Karpas-422 (cell line): ENCODE measurements at regions not wholly inside any gene's neighbourhood (a gene's known extent, or its start where the extent isn't known, plus 50 kb on each side); places are given as distances from the start of the nearest gene placed in this dataset.
"Not testable (repeated sequence)": the region's sequence is repeated elsewhere in the genome, so short reads cannot be mapped to it uniquely, and the experiment has no call there.

Experiments
- DNase-seq: peaks from one replicate; pipeline ENCODE4 v3.0.0-alpha.2; 2015
- H2AFZ ChIP-seq: fragments of 200-600 bp; sonication (generic); 2 replicates; pipeline ENCODE4 v1.6.1; 2014; ENCODE audit warnings: antibody characterized with exemption, low read length, mixed read lengths
- H3K27ac ChIP-seq: fragments of 200-600 bp; sonication (generic); 2 replicates; pipeline ENCODE4 v1.5.1; 2014; ENCODE audit warnings: mild to moderate bottlenecking, low read length, moderate library complexity
- H3K27me3 ChIP-seq: fragments of 200-600 bp; sonication (generic); 2 replicates; pipeline ENCODE4 v1.6.1; 2014; ENCODE audit warnings: low read length, mixed read lengths
- H3K36me3 ChIP-seq: fragments of 200-600 bp; sonication (generic); 2 replicates; pipeline ENCODE4 v1.6.1; 2014; ENCODE audit warnings: low read length, mixed read lengths; ENCODE audit not compliant: insufficient read depth
- H3K4me1 ChIP-seq: fragments of 200-600 bp; sonication (generic); 2 replicates; pipeline ENCODE4 v1.6.1; 2014; ENCODE audit warnings: mild to moderate bottlenecking, low read length, mixed read lengths
- H3K4me2 ChIP-seq: fragments of 200-600 bp; sonication (generic); 2 replicates; pipeline ENCODE4 v1.6.1; 2014; ENCODE audit warnings: low read length, low read depth, mild to moderate bottlenecking; ENCODE audit not compliant: poor library complexity, severe bottlenecking
- H3K4me3 ChIP-seq: fragments of 200-600 bp; sonication (generic); 2 replicates; pipeline ENCODE4 v1.5.1; 2014; ENCODE audit warnings: mild to moderate bottlenecking, antibody characterized with exemption, low read length, mixed read lengths
- H3K79me2 ChIP-seq: fragments of 200-600 bp; sonication (generic); 2 replicates; pipeline ENCODE4 v1.6.1; 2014; ENCODE audit warnings: mild to moderate bottlenecking, low read length, mixed read lengths
- H3K9ac ChIP-seq: fragments of 200-600 bp; sonication (generic); 2 replicates; pipeline ENCODE4 v1.6.0; 2014; ENCODE audit warnings: low read length
- H3K9me2 ChIP-seq: fragments of 200-600 bp; sonication (generic), shearing (Covaris generic); replicated peaks from 2 replicates; pipeline ENCODE4 v1.6.0; 2014; ENCODE audit warnings: mild to moderate bottlenecking, low read length, moderate library complexity; ENCODE audit not compliant: insufficient read depth
- H3K9me3 ChIP-seq: fragments of 300-700, 200-600 bp; sonication (generic); 2 replicates; pipeline ENCODE4 v1.6.1; 2014; ENCODE audit warnings: low read length, mixed read lengths
- H4K20me1 ChIP-seq: fragments of 200-600 bp; sonication (generic); 2 replicates; pipeline ENCODE4 v1.6.1; 2014; ENCODE audit warnings: mild to moderate bottlenecking, antibody characterized with exemption, low read length, low read depth; ENCODE audit not compliant: insufficient read depth

GRCh38 chr14:106509807-106510206 lies 983.4 kb downstream of the TMEM121 start:
- no peaks in the 10 kb centered on the region for H3K9me2 ChIP-seq
- H3K27ac ChIP-seq, result no peak overlapping the region
- H3K79me2 ChIP-seq, result no peaks in the 10 kb centered on the region
- H3K9me3 ChIP-seq, result no peaks in the 10 kb centered on the region
- H3K4me1 ChIP-seq, result peaks cover 8% of the 10 kb centered on the region
- no peak overlapping the region for H3K4me2 ChIP-seq
- H3K4me3 ChIP-seq, result no peak overlapping the region
- H3K9ac ChIP-seq, result no peak overlapping the region
- H2AFZ ChIP-seq, result no peak overlapping the region
- DNase-seq, result no peak
- 0 out of 2 replicates have a peak, but pooled peaks cover 2% of the 10 kb centered on the region for H3K27me3 ChIP-seq
- H4K20me1 ChIP-seq, result no peaks in the 10 kb centered on the region
- H3K36me3 ChIP-seq, result no peaks in the 10 kb centered on the region

GRCh38 chr14:106511006-106511799 lies 984.8 kb downstream of the TMEM121 start:
- Histone ChIP-seq H3K27ac (no peak overlapping the region), H3K27me3 (no peaks in the 10 kb centered on the region)

GRCh38 chr14:106511800-106512198 lies 985.4 kb downstream of the TMEM121 start:
- H2AFZ ChIP-seq, result no peak overlapping the region
- H3K27me3 ChIP-seq, result no peaks in the 10 kb centered on the region
- no peak overlapping the region for H3K9ac ChIP-seq
- DNase-seq, result no peak
- H3K27ac ChIP-seq, result no peak overlapping the region
- no peaks in the 10 kb centered on the region for H4K20me1 ChIP-seq
- peaks cover 2% of the 10 kb centered on the region for H3K4me1 ChIP-seq
- no peaks in the 10 kb centered on the region for H3K9me3 ChIP-seq
- H3K9me2 ChIP-seq, result no peaks in the 10 kb centered on the region
- H3K36me3 ChIP-seq, result no peaks in the 10 kb centered on the region
- no peak overlapping the region for H3K4me2 ChIP-seq
- H3K4me3 ChIP-seq, result no peak overlapping the region
- H3K79me2 ChIP-seq, result no peaks in the 10 kb centered on the region

More at GRCh38 chr14:106511006-106511799, 984.8 kb downstream of the TMEM121 start:
- Histone ChIP-seq H3K9ac (no peak overlapping the region), H3K36me3 (no peaks in the 10 kb centered on the region), H4K20me1 (no peaks in the 10 kb centered on the region), H3K4me3 (no peak overlapping the region), H3K4me2 (no peak overlapping the region), H3K79me2 (no peaks in the 10 kb centered on the region), H2AFZ (no peak overlapping the region), H3K9me2 (no peaks in the 10 kb centered on the region), H3K9me3 (no peaks in the 10 kb centered on the region), H3K4me1 (peaks cover 8% of the 10 kb centered on the region)
- DNase-seq, result no peak

- H3K9me2 ChIP-seq, result no peaks in the 10 kb centered on the region
- no peak overlapping the region for H2AFZ ChIP-seq
- no peaks in the 10 kb centered on the region for H3K27me3 ChIP-seq
- H3K4me1 ChIP-seq, result peaks cover 6% of the 10 kb centered on the region
- H3K9me3 ChIP-seq, result no peaks in the 10 kb centered on the region
- H3K27ac ChIP-seq, result no peak overlapping the region
- H4K20me1 ChIP-seq, result no peaks in the 10 kb centered on the region
- no peaks in the 10 kb centered on the region for H3K79me2 ChIP-seq
- H3K9ac ChIP-seq, result no peak overlapping the region
- no peak overlapping the region for H3K4me2 ChIP-seq
- no peak overlapping the region for H3K4me3 ChIP-seq
- DNase-seq, result no peak
- no peaks in the 10 kb centered on the region for H3K36me3 ChIP-seq
These were observed 986.9 kb downstream of the TMEM121 start for GRCh38 chr14:106513302-106513701.

- Histone ChIP-seq H3K9ac (no peak overlapping the region), H3K36me3 (no peaks in the 10 kb centered on the region), H3K27ac (no peak overlapping the region), H3K9me3 (no peaks in the 10 kb centered on the region), H3K4me3 (no peak overlapping the region), H3K9me2 (no peaks in the 10 kb centered on the region), H2AFZ (no peak overlapping the region), H4K20me1 (no peaks in the 10 kb centered on the region), H3K4me2 (no peak overlapping the region), H3K27me3 (no peaks in the 10 kb centered on the region), H3K4me1 (peaks cover 6% of the 10 kb centered on the region), H3K79me2 (no peaks in the 10 kb centered on the region)
- peak; percentile 92 for DNase-seq
These were observed 991.9 kb downstream of the TMEM121 start for GRCh38 chr14:106518054-106518943.

- not testable (repeated sequence) for H3K4me1 ChIP-seq, H3K36me3 ChIP-seq, H3K9me2 ChIP-seq, H3K9me3 ChIP-seq, H3K27ac ChIP-seq, H3K4me3 ChIP-seq, H3K79me2 ChIP-seq, H3K9ac ChIP-seq, H2AFZ ChIP-seq, H3K4me2 ChIP-seq, H3K27me3 ChIP-seq, H4K20me1 ChIP-seq, DNase-seq
These were observed 995.7 kb downstream of the TMEM121 start for GRCh38 chr14:106522118-106522517.

- H3K4me2 ChIP-seq, result no peak overlapping the region
- H3K27me3 ChIP-seq, result no peaks in the 10 kb centered on the region
- H3K4me1 ChIP-seq, result peaks cover 2% of the 10 kb centered on the region
- H2AFZ ChIP-seq, result no peak overlapping the region
- H3K36me3 ChIP-seq, result no peaks in the 10 kb centered on the region
- no peak overlapping the region for H3K4me3 ChIP-seq
- no peak for DNase-seq
- no peaks in the 10 kb centered on the region; the same call in 1 of the 2 replicates for H3K9me3 ChIP-seq
- no peaks in the 10 kb centered on the region for H3K9me2 ChIP-seq
- no peaks in the 10 kb centered on the region for H3K79me2 ChIP-seq
- no peak overlapping the region for H3K27ac ChIP-seq
- H3K9ac ChIP-seq, result no peak overlapping the region
- no peaks in the 10 kb centered on the region for H4K20me1 ChIP-seq
These were observed 996.6 kb downstream of the TMEM121 start for GRCh38 chr14:106522990-106523389.

- H4K20me1 ChIP-seq, result no peaks in the 10 kb centered on the region
- no peak overlapping the region for H3K27ac ChIP-seq
- H3K9me3 ChIP-seq, result peaks cover 8% of the 10 kb centered on the region
These were observed 1002.3 kb downstream of the TMEM121 start for GRCh38 chr14:106528717-106529116.

More at GRCh38 chr14:106528717-106529116, 1002.3 kb downstream of the TMEM121 start:
- Histone ChIP-seq H3K4me1 (no peaks in the 10 kb centered on the region), H3K9me2 (no peaks in the 10 kb centered on the region), H3K36me3 (no peaks in the 10 kb centered on the region), H2AFZ (no peak overlapping the region), H3K4me3 (no peak overlapping the region), H3K4me2 (no peak overlapping the region), H3K9ac (no peak overlapping the region), H3K27me3 (no peaks in the 10 kb centered on the region), H3K79me2 (no peaks in the 10 kb centered on the region)
- DNase-seq, result no peak
